ENCODE measurements at regions not wholly inside any gene's neighbourhood (a gene's known extent, or its start where the extent isn't known, plus 50 kb on each side); places are given as distances from the start of the nearest gene placed in this dataset.

DNA sequence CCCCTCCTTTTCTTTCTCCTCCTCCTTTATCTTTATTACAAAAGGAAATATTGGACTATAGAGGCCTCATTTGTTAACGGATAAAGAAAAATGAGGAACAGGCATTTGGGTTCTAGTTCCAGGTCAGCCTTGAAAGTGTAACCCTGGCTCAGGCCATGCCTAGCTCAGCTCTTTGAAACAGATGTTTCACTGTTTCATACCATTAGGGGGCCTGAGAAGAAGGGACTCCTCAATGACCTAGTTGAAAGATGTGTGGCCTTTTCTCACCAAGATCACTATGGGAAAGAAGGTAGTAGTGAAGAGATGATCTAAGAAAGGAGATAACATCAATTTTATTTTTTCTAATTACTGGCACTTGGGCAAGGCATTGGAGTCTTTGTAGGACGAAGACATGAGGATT lies 952.7 kb downstream of the SLC4A3 start:
- Histone ChIP-seq H3K9me3 (ENCODE audit: control insufficient read depth in 1 of 2, insufficient read depth in 1 of 2, low read length in 2 of 2) (no peaks in the 10 kb centered on the region), H3K27me3 (ENCODE audit: control insufficient read depth in 1 of 2, insufficient read depth in 2 of 2, low read length in 2 of 2) (no peaks in the 10 kb centered on the region), H3K27ac (ENCODE audit: low read depth in 1 of 2, low read length in 2 of 2) (no peak overlapping the region), H3K4me1 (ENCODE audit: insufficient read depth, low read length) (no peaks in the 10 kb centered on the region), H3K36me3 (ENCODE audit: insufficient read depth, low read length) (no peaks in the 10 kb centered on the region), H3K4me3 (ENCODE audit: low read length) (no peak overlapping the region)
- POLR2A ChIA-PET = no interaction called here
- intact Hi-C loops (cut with DNase I, micrococcal nuclease) = no loop called here
- H3K9me3 Mint-ChIP-seq = no peaks in the 10 kb centered on the region
- no peaks in the 10 kb centered on the region for H3K27me3 Mint-ChIP-seq
- no peaks in the 10 kb centered on the region for H3K36me3 Mint-ChIP-seq (ENCODE audit: low read depth)
- TF ChIP-seq, protein P1, sequence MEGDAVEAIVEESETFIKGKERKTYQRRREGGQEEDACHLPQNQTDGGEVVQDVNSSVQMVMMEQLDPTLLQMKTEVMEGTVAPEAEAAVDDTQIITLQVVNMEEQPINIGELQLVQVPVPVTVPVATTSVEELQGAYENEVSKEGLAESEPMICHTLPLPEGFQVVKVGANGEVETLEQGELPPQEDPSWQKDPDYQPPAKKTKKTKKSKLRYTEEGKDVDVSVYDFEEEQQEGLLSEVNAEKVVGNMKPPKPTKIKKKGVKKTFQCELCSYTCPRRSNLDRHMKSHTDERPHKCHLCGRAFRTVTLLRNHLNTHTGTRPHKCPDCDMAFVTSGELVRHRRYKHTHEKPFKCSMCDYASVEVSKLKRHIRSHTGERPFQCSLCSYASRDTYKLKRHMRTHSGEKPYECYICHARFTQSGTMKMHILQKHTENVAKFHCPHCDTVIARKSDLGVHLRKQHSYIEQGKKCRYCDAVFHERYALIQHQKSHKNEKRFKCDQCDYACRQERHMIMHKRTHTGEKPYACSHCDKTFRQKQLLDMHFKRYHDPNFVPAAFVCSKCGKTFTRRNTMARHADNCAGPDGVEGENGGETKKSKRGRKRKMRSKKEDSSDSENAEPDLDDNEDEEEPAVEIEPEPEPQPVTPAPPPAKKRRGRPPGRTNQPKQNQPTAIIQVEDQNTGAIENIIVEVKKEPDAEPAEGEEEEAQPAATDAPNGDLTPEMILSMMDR (IDR thresholded peaks at IDR 0.05) = no peak
- DNase-seq = no peak
- CTCF ChIA-PET = no interaction called here
- H3K27ac Mint-ChIP-seq = no peak overlapping the region
- H3K4me1 Mint-ChIP-seq (ENCODE audit: low read depth) = no peaks in the 10 kb centered on the region
- no peak overlapping the region for H3K4me3 Mint-ChIP-seq
- no peak for ATAC-seq (ENCODE audit: poor library complexity)

DNA sequence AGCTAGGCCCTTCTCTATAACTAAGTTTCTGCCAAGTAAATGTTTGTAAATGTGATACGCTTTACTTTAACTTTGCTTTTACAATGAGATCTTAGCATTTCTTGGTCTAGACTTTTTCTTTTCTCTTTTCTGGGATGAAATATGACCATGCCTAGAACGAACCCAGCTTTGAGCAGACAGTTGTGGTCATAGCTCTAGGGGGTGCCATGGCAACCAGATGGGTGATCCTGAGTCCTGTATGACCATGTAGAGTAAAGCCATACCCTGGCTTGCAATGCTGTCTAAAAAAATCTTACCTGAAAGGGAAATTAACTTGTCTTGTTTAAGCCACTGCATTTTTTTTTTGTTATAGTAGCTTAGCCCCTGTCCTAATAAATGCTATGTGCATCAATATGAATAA lies 956.3 kb downstream of the SLC4A3 start:
- TF ChIP-seq, protein P1 (IDR thresholded peaks at IDR 0.05) = no peak
- no peak overlapping the region for H3K4me3 ChIP-seq (ENCODE audit: low read length)
- Mint-ChIP-seq H3K36me3 (ENCODE audit: low read depth) (no peaks in the 10 kb centered on the region), H3K4me1 (ENCODE audit: low read depth) (no peaks in the 10 kb centered on the region), H3K27me3 (no peaks in the 10 kb centered on the region), H3K9me3 (no peaks in the 10 kb centered on the region), H3K4me3 (no peak overlapping the region), H3K27ac (no peak overlapping the region)
- H3K4me1 ChIP-seq (ENCODE audit: insufficient read depth, low read length) = no peaks in the 10 kb centered on the region
- H3K27ac ChIP-seq (ENCODE audit: low read depth in 1 of 2, low read length in 2 of 2) = no peak overlapping the region
- H3K9me3 ChIP-seq (ENCODE audit: control insufficient read depth in 1 of 2, insufficient read depth in 1 of 2, low read length in 2 of 2) = no peaks in the 10 kb centered on the region
- no peaks in the 10 kb centered on the region for H3K27me3 ChIP-seq (ENCODE audit: control insufficient read depth in 1 of 2, insufficient read depth in 2 of 2, low read length in 2 of 2)
- no peak for ATAC-seq (ENCODE audit: poor library complexity)
- intact Hi-C loops (cut with DNase I, micrococcal nuclease) = no loop called here
- POLR2A ChIA-PET = no interaction called here
- H3K36me3 ChIP-seq (ENCODE audit: insufficient read depth, low read length) = no peaks in the 10 kb centered on the region
- CTCF ChIA-PET = no interaction called here
- DNase-seq = no peak

DNA sequence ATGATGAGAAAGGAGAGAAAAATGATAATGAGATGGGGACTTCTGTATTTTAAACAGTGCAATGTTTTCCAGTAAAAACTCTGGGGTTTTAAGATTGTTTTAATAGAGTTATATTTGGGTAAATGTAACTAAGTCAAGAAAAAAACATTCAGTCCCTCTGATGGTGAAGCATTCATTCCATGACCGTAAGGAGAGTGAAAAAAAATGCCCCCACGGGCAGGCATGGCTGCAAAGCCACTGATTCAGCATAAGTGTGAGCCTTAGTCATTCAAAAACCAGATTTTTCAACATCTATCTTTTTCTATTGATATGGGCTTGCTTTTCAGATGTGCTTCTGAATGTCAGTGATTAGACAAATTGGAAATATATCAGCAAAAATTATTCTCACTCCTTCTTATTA lies 957.8 kb downstream of the SLC4A3 start:
- no peak overlapping the region for H3K27ac ChIP-seq (ENCODE audit: low read depth in 1 of 2, low read length in 2 of 2)
- DNase-seq (no peak), ATAC-seq (ENCODE audit: poor library complexity) (no peak)
- H3K9me3 ChIP-seq (ENCODE audit: control insufficient read depth in 1 of 2, insufficient read depth in 1 of 2, low read length in 2 of 2) = no peaks in the 10 kb centered on the region
- no peaks in the 10 kb centered on the region for H3K4me1 ChIP-seq (ENCODE audit: insufficient read depth, low read length)
- H3K27ac Mint-ChIP-seq = no peak overlapping the region
- POLR2A ChIA-PET = no interaction called here
- no peaks in the 10 kb centered on the region for H3K4me1 Mint-ChIP-seq (ENCODE audit: low read depth)
- no peaks in the 10 kb centered on the region for H3K36me3 Mint-ChIP-seq (ENCODE audit: low read depth)
- H3K4me3 Mint-ChIP-seq = no peak overlapping the region
- no peaks in the 10 kb centered on the region for H3K36me3 ChIP-seq (ENCODE audit: insufficient read depth, low read length)
- intact Hi-C loops (cut with DNase I, micrococcal nuclease) = no loop called here
- no peaks in the 10 kb centered on the region for H3K27me3 Mint-ChIP-seq
- no peaks in the 10 kb centered on the region for H3K9me3 Mint-ChIP-seq
- no peak overlapping the region for H3K4me3 ChIP-seq (ENCODE audit: low read length)
- H3K27me3 ChIP-seq (ENCODE audit: control insufficient read depth in 1 of 2, insufficient read depth in 2 of 2, low read length in 2 of 2) = no peaks in the 10 kb centered on the region
- CTCF ChIA-PET = no interaction called here
- TF ChIP-seq, protein P1 (IDR thresholded peaks at IDR 0.05) = no peak
